ENCODE measurements at regions not wholly inside any gene's neighbourhood (a gene's known extent, or its start where the extent isn't known, plus 50 kb on each side); places are given as distances from the start of the nearest gene placed in this dataset.

- no peak for DNase-seq
- intact Hi-C loops (cut with DNase I) = no loop called here
Observed at GRCh38 chr15:39088156-39088555, 492.7 kb upstream of the THBS1 start.

DNA sequence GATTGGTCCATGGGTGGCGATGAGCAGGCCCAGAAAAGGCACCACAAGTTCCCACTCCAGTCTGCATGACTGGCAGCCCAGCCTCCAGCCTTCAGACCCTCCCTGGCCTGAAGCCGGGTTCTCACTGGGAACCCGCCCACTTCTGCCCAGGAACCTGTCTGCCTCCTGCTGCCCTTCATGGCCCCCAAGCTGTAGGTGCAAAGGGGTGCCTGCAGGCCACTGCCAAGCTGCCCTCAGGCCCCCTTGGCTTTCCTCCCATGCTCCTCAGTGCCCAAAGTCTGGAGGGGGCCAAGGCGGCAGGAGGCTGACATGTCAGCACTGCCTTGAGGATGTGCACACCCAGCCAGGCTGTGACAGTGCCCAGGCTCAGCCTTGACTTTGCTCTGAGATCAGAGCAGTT is 488.5 kb upstream of the THBS1 start:
- intact Hi-C loops (cut with DNase I) = no loop called here
- peak in 3 of 10 donors; percentile 59 to 68 (median 66) for DNase-seq

- peak in 1 of 10 donors; percentile 79 for DNase-seq
- intact Hi-C loops (cut with DNase I) = no loop called here
Observed at GRCh38 chr15:39092761-39093160, 488.1 kb upstream of the THBS1 start.

- intact Hi-C loops (cut with DNase I) = no loop called here
Observed at GRCh38 chr15:39094116-39094515, 486.8 kb upstream of the THBS1 start.

DNA sequence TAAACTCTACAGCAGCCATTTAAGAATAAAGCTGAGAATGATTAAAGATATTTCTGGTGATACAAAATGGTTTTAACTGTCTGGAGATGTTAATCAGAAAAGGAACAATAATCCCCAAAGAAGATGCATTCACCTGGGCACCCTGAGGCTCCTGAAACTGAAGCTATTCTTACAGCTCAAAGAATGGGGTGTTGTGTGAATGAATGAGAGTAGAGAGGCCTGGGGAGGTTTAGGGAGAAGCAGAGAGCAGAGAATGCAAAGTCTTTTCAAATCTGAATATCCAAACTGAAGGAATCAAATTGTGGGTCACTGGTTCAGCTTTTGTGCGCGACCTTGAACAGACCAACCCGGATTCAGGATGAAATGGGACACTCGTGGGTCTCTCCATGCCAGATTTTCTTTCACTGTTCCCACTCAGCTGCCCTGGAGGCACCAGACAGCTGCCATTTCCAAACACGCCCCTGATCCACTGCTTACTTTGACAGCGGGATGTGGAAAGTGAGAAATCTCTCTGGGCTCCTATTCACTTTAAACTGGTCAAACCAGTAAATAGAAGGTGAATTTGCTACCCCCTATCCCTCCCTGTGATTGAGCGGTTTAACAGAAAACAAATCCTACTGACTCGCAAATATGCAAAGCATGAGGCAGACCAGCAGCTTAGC is 485.5 kb upstream of the THBS1 start:
- intact Hi-C loops (cut with DNase I) = no loop called here
- no peak for DNase-seq

More at GRCh38 chr15:39094116-39094515, 486.8 kb upstream of the THBS1 start:
- no peak for DNase-seq

- DNase-seq = no peak
- intact Hi-C loops (cut with DNase I) = no loop called here
Observed at GRCh38 chr15:39096608-39097205, 484.2 kb upstream of the THBS1 start.

DNA sequence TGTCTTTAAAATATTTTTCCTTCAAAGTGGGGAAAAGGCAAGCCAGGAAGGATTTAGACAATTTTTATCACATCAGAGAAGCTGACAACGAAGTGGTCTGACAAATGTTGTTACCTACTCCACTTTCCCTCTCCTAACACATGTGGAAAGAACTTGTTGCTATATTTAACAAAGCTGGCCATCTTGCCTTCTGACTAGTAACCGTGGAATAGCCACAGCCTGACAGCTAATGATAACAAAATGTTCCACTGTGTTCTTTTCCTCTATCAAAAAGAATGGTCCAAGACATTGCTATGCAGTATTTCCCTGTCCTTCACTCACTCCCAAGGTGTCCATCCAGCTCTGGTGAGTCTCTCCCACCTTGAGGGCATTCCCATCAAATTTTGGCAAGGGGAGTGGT is 481.4 kb upstream of the THBS1 start:
- no peak for DNase-seq
- intact Hi-C loops (cut with DNase I) = no loop called here

DNA sequence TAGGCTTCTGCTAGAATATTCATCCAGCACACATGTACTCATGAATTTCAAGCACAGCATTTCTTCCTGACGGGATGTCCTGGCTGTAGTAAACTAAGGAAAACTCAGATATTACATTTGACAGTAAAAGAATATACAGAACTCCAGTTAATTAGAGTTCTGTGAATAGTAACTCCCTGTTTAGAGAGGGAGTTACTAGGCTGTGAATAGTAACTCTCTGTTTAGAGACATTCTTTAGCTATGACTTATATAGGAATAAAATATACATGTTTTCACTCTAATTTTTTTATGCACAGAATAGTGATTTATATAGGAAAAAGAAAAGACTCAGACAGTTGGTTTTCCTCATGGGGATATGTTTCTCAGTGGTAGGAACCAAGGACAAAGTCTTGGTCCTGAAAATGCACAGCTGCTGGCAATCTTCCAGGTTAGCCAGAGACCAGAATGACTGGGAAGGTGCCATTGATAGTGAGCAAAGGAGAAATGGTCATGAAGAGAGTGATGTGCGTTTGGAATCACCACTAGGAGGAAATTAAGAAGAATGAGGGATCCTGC is 480.7 kb upstream of the THBS1 start:
- intact Hi-C loops (cut with DNase I) = loop anchor here (10.0 kb wide), 1 partner anchor 55 kb away; no protein-coding TSS in a partner anchor
- no peak for DNase-seq

- DNase-seq = no peak
- intact Hi-C loops (cut with DNase I) = loop anchor here (10.0 kb wide), 1 partner anchor 58 kb away; no protein-coding TSS in a partner anchor
Observed at GRCh38 chr15:39102431-39102830, 478.4 kb upstream of the THBS1 start.

- no peak for DNase-seq
- intact Hi-C loops (cut with DNase I) = loop anchor here (10.0 kb wide), 1 partner anchor 62 kb away; no protein-coding TSS in a partner anchor
Observed at GRCh38 chr15:39106950-39107349, 473.9 kb upstream of the THBS1 start.

- intact Hi-C loops (cut with DNase I) = loop anchor here (10.0 kb wide), 1 partner anchor 63 kb away; no protein-coding TSS in a partner anchor
Observed at GRCh38 chr15:39108021-39108420, 472.9 kb upstream of the THBS1 start.

DNA sequence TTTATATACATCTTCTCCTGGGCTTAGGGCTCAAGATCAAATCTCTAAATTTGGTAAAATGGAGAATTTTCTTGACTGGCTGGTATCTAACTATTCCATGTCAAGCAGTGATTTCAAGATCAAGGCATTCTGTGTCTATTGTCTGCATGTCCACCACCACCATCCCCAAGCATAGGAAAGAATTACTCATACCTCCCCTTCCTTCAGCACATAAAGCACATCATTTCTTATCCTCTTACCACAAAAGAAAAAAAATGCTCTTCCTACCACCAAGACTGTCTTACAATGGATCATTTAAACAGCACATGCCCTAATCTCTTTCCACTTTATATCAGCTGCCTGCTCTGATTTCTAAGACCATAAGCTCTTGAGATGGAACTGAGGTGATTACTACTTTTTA is 470.5 kb upstream of the THBS1 start:
- DNase-seq = no peak
- intact Hi-C loops (cut with DNase I) = no loop called here

More at GRCh38 chr15:39108021-39108420, 472.9 kb upstream of the THBS1 start:
- no peak for DNase-seq

DNA sequence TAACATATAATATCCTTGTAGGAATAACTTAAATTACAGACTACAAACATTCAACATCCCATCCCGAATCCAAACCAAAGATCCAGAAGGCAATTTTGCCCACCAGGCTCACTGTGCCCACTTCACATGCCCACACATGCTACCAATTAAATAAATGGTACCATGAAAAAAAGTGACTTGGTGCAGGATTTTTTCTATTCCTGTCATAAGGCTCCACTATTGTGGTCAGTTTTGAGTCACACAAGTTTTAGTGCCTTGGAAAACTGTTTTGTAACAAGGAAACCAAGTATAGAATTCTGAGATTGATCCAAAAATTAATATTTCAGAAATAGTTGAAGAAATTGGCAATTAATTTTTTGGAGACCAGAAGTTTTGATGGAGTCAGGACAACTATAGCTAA is 470.1 kb upstream of the THBS1 start:
- intact Hi-C loops (cut with DNase I) = no loop called here
- no peak for DNase-seq

DNA sequence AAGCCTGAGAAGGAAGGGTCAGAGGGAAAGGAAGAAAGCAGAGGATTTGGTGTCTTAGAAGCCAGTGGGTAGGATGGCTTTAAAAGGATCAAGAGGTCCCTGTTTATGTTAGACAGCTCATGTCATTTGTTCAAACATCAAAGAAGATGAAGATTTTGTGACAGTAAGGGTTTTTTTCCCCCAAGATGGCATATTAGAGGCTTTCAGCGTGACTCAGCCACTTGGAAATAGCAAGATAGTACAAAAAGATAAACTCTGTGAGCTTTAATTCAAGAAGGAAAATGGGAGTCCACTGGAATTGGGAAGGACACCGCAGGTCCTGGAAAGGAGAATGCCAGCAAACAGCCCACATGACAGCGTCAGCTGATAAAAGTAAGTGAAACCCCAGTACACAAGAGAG is 467.1 kb upstream of the THBS1 start:
- intact Hi-C loops (cut with DNase I) = no loop called here
- no peak for DNase-seq

DNA sequence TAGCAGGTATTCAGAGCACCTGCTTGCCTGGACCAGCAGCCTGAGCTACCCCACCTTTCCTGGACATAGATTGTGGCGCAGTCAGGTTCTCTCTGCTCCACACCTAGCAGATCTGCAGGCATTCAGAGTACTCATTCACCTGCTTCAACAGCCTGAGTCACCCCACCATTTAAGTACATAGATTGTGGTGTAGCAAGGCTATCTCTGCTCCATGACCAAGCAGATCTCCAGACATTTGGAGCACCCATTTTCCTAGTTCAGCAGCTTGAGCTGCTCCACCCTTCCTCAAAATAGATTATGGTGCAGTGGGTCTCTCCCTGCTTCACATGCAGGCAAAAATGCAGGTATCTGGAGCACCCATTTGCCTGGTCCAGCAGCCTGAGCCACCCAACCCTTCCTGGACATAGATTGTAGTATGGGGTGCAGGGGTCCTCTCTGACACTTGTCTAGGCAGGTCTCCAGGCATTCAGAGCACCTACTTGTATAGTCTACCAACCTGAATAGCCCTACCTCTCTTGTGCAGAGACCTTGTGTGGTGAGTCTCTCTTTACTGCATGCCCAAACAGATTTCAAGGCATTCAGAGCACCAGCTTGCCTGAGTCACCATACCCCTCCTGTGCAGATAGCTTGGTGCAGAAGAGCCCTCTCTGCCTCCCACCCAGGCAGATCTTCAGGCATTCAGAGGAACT is 466.0 kb upstream of the THBS1 start:
- no peak for DNase-seq
- intact Hi-C loops (cut with DNase I) = no loop called here

GRCh38 chr15:39115379-39116057 is 465.4 kb upstream of the THBS1 start:
- no peak for DNase-seq
- intact Hi-C loops (cut with DNase I) = no loop called here

DNA sequence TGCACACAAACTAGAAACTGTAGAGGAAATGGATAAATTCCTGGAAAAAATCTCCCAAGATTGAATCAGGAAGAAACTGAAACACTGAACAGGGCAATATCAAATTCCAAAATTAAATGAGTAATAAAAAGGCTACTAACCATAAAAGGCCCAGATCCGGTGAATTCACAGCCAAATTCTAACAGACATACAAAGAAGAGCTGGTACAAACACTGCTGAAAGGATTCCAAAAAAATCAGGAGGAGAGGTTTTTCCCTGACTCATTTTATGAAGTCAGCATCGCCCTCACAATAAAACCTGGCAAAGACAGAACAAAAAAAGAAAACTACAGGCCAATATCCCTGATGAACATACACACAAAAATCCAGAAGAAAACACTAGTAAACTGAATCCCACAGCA is 462.4 kb upstream of the THBS1 start:
- intact Hi-C loops (cut with DNase I) = no loop called here
- no peak for DNase-seq

DNA sequence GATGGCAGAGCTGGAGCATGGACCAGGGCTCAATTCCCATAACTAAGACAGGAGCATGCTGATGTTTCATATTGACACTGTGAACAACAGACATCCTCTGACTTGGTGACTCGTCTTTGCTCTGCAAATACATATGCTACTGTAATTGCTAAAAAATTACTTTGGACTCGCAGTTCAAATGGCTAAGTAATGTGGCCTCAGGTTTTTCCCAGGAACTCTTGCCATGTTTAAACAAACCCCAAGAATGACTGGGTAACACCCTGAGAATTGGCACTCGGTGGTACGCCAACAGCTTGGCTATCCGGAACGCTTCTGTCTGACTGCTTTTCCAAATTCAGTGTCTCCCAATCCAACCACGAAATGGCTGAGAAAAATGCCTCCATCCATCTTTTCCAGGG is 456.7 kb upstream of the THBS1 start:
- intact Hi-C loops (cut with DNase I) = no loop called here
- peak in 1 of 10 donors; percentile 68 for DNase-seq

DNA sequence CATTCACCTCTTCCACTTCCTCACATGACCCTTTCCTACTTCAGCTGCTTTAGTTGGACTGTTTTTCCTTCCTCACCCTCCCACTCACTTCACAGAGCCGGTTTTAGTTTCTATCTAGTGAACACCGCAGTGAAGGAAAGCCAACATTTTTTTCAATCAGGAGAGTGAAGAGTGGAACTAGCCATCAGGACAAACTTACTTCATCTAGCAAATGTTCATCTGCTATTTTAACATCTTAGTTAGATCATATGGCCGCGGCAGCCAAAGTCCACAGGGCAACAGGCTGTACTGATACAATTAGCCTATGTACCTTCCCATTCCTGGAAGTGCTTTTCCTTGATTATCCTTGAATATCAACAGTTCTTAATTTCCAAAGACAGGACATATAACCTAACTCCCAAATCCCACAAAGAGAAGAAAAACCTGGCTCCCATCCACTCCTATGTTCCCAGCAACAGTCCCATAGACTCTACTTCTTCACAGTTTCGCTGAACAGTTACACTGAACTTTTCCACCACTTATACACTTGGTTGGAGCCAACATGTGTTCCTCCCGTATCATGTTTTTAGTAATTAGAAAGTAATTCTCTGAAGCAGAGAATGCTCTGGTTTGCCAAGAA is 456.2 kb upstream of the THBS1 start:
- DNase-seq = peak in 1 of 10 donors; percentile 75
- intact Hi-C loops (cut with DNase I) = no loop called here

GRCh38 chr15:39125226-39125625 is 455.7 kb upstream of the THBS1 start:
- intact Hi-C loops (cut with DNase I) = no loop called here
- no peak for DNase-seq

All from posterior cingulate gyrus (tissue), 11 donors.